GM12872 (cell line): ENCODE measurements at regions not wholly inside any gene's neighbourhood (a gene's known extent, or its start where the extent isn't known, plus 50 kb on each side); places are given as distances from the start of the nearest gene placed in this dataset.

Experiments used
- CTCF ChIP-seq: IDR thresholded peaks from 3 replicates; pipeline ENCODE4 v1.5.1; 2011; ENCODE audit warnings: low read depth, mild to moderate bottlenecking, low read length, moderate library complexity; ENCODE audit not compliant: insufficient read depth

- TF ChIP-seq CTCF = no peak
Observed at GRCh38 chr4:28973587-28974350, 1746.4 kb upstream of the PCDH7 start.

- TF ChIP-seq CTCF = no peak
Observed at GRCh38 chr4:28976369-28976768, 1743.8 kb upstream of the PCDH7 start.

- TF ChIP-seq CTCF = no peak
Observed at GRCh38 chr4:29002151-29002550, 1718.0 kb upstream of the PCDH7 start.

GRCh38 chr4:29005838-29006237 is 1714.3 kb upstream of the PCDH7 start:
- TF ChIP-seq CTCF = no peak

GRCh38 chr4:29009908-29010307 is 1710.3 kb upstream of the PCDH7 start:
- TF ChIP-seq CTCF = no peak

- TF ChIP-seq CTCF = no peak
Observed at GRCh38 chr4:29013341-29013740, 1706.8 kb upstream of the PCDH7 start.

GRCh38 chr4:29014555-29014954 is 1705.6 kb upstream of the PCDH7 start:
- no peak for TF ChIP-seq CTCF
